ENCODE measurements at regions not wholly inside any gene's neighbourhood (a gene's known extent, or its start where the extent isn't known, plus 50 kb on each side); places are given as distances from the start of the nearest gene placed in this dataset.
"Not testable (repeated sequence)": the region's sequence is repeated elsewhere in the genome, so short reads cannot be mapped to it uniquely, and the experiment has no call there.

DNA sequence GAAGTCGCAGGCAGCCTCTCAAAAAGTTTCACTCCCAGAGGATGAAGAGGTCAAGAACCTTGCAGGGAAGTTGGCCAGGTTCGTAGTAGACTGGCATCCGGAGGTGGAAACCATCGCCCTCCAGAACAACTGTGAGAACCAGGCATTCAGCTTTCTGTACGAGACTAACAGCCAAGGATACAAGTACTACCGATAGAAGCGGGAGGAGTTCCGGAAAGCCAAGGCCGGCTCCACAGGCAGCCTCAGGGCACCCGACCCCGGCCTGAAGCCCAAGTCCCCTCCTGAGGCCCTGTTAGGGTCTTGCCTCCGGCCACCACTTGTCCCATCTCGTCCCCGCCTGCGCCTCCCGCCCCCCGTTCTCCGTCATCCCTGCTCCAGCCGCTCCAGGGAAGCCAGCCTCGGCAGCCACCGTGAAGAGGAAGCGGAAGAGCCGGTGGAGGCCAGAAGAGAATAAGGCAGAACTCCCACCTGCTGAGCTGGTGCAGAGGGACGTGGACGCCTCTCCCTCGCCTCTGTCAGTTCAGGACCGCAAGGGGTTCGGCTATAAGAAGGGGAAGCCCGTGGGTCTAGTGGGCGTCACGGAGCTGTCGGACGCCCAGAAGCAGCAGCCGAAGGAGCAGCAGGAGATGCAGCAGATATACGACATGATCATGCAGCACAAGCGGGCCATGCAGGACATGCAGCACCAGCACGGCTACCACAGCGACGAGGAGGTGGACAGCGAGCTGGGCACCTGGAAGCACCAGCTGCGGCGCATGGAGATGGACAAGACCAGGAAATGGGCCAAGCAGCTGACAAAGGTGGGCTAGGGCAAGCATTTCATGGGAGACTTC, 366.8 kb upstream of the ATXN7L3B start:
- no peak overlapping the region for H2AFZ ChIP-seq (ENCODE audit: low read length)
- H3K4me3 ChIP-seq (ENCODE audit: low read depth, low read length, poor library complexity, severe bottlenecking): no peak overlapping the region
- TF ChIP-seq, protein P1, sequence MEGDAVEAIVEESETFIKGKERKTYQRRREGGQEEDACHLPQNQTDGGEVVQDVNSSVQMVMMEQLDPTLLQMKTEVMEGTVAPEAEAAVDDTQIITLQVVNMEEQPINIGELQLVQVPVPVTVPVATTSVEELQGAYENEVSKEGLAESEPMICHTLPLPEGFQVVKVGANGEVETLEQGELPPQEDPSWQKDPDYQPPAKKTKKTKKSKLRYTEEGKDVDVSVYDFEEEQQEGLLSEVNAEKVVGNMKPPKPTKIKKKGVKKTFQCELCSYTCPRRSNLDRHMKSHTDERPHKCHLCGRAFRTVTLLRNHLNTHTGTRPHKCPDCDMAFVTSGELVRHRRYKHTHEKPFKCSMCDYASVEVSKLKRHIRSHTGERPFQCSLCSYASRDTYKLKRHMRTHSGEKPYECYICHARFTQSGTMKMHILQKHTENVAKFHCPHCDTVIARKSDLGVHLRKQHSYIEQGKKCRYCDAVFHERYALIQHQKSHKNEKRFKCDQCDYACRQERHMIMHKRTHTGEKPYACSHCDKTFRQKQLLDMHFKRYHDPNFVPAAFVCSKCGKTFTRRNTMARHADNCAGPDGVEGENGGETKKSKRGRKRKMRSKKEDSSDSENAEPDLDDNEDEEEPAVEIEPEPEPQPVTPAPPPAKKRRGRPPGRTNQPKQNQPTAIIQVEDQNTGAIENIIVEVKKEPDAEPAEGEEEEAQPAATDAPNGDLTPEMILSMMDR (IDR thresholded peaks at IDR 0.05; ENCODE audit: low read length): no peak
- no peak for TF ChIP-seq EZH2 (IDR thresholded peaks at IDR 0.05; ENCODE audit: borderline replicate concordance, low read length)
- no peaks in the 10 kb centered on the region for H3K27me3 ChIP-seq (ENCODE audit: insufficient read depth, low read length)
- H3K27ac ChIP-seq (ENCODE audit: low read depth, low read length, poor library complexity, severe bottlenecking): no peak overlapping the region
- H3K79me2 ChIP-seq (ENCODE audit: insufficient read depth, low read length): no peaks in the 10 kb centered on the region
- H3K4me2 ChIP-seq (ENCODE audit: low read length): no peak overlapping the region
- H3F3A ChIP-seq (ENCODE audit: insufficient read depth, low read length): no peaks in the 10 kb centered on the region
- no peaks in the 10 kb centered on the region for H3K4me1 ChIP-seq (ENCODE audit: insufficient read depth, low read length, severe bottlenecking)
- no peak overlapping the region for H3K9ac ChIP-seq (ENCODE audit: low read length)
- no peaks in the 10 kb centered on the region for H3K9me2 ChIP-seq (ENCODE audit: low read depth, low read length)
- no peaks in the 10 kb centered on the region for H3K9me3 ChIP-seq (ENCODE audit: low read length)
- H4K20me1 ChIP-seq (ENCODE audit: insufficient read depth, low read length): no peaks in the 10 kb centered on the region
- no peaks in the 10 kb centered on the region for H3K36me3 ChIP-seq (ENCODE audit: insufficient read depth, low read length)

DNA sequence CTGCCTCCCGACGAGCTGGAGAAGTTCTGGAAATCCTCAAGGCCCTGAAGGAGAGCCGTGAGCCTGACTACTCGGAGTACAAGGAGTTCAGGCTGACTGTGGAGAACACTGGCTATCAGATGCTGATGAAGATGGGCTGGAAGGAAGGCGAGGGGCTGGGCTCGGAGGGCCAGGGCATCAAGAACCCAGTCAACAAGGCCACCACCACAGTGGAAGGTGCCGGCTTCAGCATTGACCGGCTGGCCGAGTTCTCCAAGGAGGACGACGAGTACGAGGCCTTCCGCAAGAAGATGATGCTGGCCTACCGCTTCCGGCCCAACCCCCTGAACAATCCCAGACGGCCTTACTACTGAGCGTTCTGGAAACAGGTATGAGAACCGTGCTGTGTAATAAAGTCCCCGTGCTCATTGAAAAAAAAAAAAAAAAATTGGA, 366.1 kb upstream of the ATXN7L3B start:
- H3K9me2 ChIP-seq (ENCODE audit: low read depth, low read length): no peaks in the 10 kb centered on the region
- no peak overlapping the region for H3K9ac ChIP-seq (ENCODE audit: low read length)
- H3K4me3 ChIP-seq (ENCODE audit: low read depth, low read length, poor library complexity, severe bottlenecking): no peak overlapping the region
- no peaks in the 10 kb centered on the region for H3K79me2 ChIP-seq (ENCODE audit: insufficient read depth, low read length)
- H3K9me3 ChIP-seq (ENCODE audit: low read length): no peaks in the 10 kb centered on the region
- no peak overlapping the region for H3K27ac ChIP-seq (ENCODE audit: low read depth, low read length, poor library complexity, severe bottlenecking)
- TF ChIP-seq, protein P1 (IDR thresholded peaks at IDR 0.05; ENCODE audit: low read length): no peak
- no peak for TF ChIP-seq EZH2 (IDR thresholded peaks at IDR 0.05; ENCODE audit: borderline replicate concordance, low read length)
- no peaks in the 10 kb centered on the region for H3F3A ChIP-seq (ENCODE audit: insufficient read depth, low read length)
- no peaks in the 10 kb centered on the region for H3K36me3 ChIP-seq (ENCODE audit: insufficient read depth, low read length)
- H2AFZ ChIP-seq (ENCODE audit: low read length): no peak overlapping the region
- no peaks in the 10 kb centered on the region for H3K27me3 ChIP-seq (ENCODE audit: insufficient read depth, low read length)
- H4K20me1 ChIP-seq (ENCODE audit: insufficient read depth, low read length): no peaks in the 10 kb centered on the region
- no peaks in the 10 kb centered on the region for H3K4me1 ChIP-seq (ENCODE audit: insufficient read depth, low read length, severe bottlenecking)
- no peak overlapping the region for H3K4me2 ChIP-seq (ENCODE audit: low read length)

DNA sequence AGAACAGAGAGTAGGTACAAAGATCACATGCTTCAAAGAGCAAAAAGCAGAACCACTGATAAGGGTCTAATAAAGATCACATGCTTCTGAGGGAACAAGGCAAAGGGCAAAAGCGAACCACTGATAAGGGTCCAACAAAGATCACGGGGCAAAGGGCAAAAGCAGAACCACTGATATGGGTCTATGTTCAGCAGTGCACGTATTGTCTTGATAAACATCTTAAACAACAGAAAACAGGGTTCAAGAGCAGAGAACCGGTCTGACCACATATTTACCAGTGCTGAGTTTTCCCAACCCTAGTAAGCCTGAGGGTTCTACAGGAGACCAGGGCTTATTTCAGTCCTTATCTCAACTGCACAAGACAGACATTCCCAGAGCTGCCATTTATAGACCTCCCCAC, 362.7 kb upstream of the ATXN7L3B start:
- not testable (repeated sequence) for H3K36me3 ChIP-seq (ENCODE audit: insufficient read depth, low read length); H3K27me3 ChIP-seq (ENCODE audit: insufficient read depth, low read length)

DNA sequence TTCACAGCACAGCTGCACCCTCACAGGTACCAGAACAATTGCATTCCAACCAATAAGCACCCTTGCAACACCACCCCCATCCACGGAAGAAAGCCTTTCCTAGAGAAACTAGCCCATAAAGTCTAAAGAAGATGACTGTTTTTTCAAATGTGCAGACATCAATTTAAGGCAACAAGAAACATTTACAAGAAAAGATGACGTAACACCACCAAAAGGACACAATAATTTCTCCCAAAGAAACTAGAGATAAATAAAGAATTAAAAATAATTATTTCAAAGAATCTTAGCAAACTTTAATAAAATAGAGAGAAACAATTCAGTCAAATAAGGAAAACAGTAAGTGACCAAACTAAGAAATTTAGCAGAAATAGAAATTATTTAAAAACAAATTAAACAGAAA, 352.3 kb upstream of the ATXN7L3B start:
- Histone ChIP-seq H3K9me2 (ENCODE audit: low read depth, low read length) (no peaks in the 10 kb centered on the region), H2AFZ (ENCODE audit: low read length) (no peak overlapping the region), H3K27ac (ENCODE audit: low read depth, low read length, poor library complexity, severe bottlenecking) (no peak overlapping the region), H3K27me3 (ENCODE audit: insufficient read depth, low read length) (no peaks in the 10 kb centered on the region), H3K9ac (ENCODE audit: low read length) (no peak overlapping the region), H4K20me1 (ENCODE audit: insufficient read depth, low read length) (no peaks in the 10 kb centered on the region), H3K4me1 (ENCODE audit: insufficient read depth, low read length, severe bottlenecking) (no peaks in the 10 kb centered on the region), H3K79me2 (ENCODE audit: insufficient read depth, low read length) (no peaks in the 10 kb centered on the region), H3F3A (ENCODE audit: insufficient read depth, low read length) (no peaks in the 10 kb centered on the region), H3K9me3 (ENCODE audit: low read length) (no peaks in the 10 kb centered on the region), H3K4me3 (ENCODE audit: low read depth, low read length, poor library complexity, severe bottlenecking) (no peak overlapping the region), H3K36me3 (ENCODE audit: insufficient read depth, low read length) (no peaks in the 10 kb centered on the region), H3K4me2 (ENCODE audit: low read length) (no peak overlapping the region)
- no peak for TF ChIP-seq EZH2 (IDR thresholded peaks at IDR 0.05; ENCODE audit: borderline replicate concordance, low read length)
- TF ChIP-seq, protein P1 (IDR thresholded peaks at IDR 0.05; ENCODE audit: low read length): no peak

More for the DNA sequence above, 362.7 kb upstream of the ATXN7L3B start:
- not testable (repeated sequence) for H3K9me2 ChIP-seq (ENCODE audit: low read depth, low read length); H3K4me3 ChIP-seq (ENCODE audit: low read depth, low read length, poor library complexity, severe bottlenecking); H3F3A ChIP-seq (ENCODE audit: insufficient read depth, low read length); H4K20me1 ChIP-seq (ENCODE audit: insufficient read depth, low read length); H3K4me2 ChIP-seq (ENCODE audit: low read length); H3K9me3 ChIP-seq (ENCODE audit: low read length); H3K27ac ChIP-seq (ENCODE audit: low read depth, low read length, poor library complexity, severe bottlenecking); H3K9ac ChIP-seq (ENCODE audit: low read length); H3K79me2 ChIP-seq (ENCODE audit: insufficient read depth, low read length); H2AFZ ChIP-seq (ENCODE audit: low read length); H3K4me1 ChIP-seq (ENCODE audit: insufficient read depth, low read length, severe bottlenecking)

All from OCI-LY1 (cell line).